Suprapubic skin (tissue), 4 donors: ENCODE measurements at regions not wholly inside any gene's neighbourhood (a gene's known extent, or its start where the extent isn't known, plus 50 kb on each side); places are given as distances from the start of the nearest gene placed in this dataset.

Source experiments
- DNase-seq, 2 donors: peaks; one replicate each; pipeline ENCODE4 v3.0.0-alpha.2; 2019; ENCODE audit warnings: low spot score in 2 of 2
- H3K27ac ChIP-seq: fragments of 200-600 bp; sonication (generic); one replicate; pipeline ENCODE4 v1.5.1; 2019
- H3K27me3 ChIP-seq: fragments of 200-600 bp; sonication (generic); one replicate; pipeline ENCODE4 v1.5.1; 2019
- H3K36me3 ChIP-seq: fragments of 200-600 bp; sonication (generic); one replicate; pipeline ENCODE4 v1.5.1; 2019
- H3K4me1 ChIP-seq: fragments of 200-600 bp; sonication (generic); one replicate; pipeline ENCODE4 v1.5.1; 2019
- H3K4me3 ChIP-seq: fragments of 200-600 bp; sonication (generic); one replicate; pipeline ENCODE4 v1.5.1; 2019; ENCODE audit warnings: mild to moderate bottlenecking
- H3K9me3 ChIP-seq: fragments of 200-600 bp; sonication (generic); one replicate; pipeline ENCODE4 v1.5.1; 2019
- EP300 ChIP-seq: sonication (generic); formaldehyde crosslinking; IDR thresholded peaks from one replicate; pipeline ENCODE4 v1.6.1; 2017; ENCODE audit warnings: antibody characterized with exemption
- POLR2A ChIP-seq, 2 donors: fragments of 450-650 bp; IDR thresholded peaks; one replicate each; pipeline ENCODE4 v1.6.1; 2017; ENCODE audit warnings: antibody characterized with exemption in 2 of 2, mild to moderate bottlenecking in 2 of 2, moderate library complexity in 2 of 2
- POLR2AphosphoS5 ChIP-seq, 3 donors: sonication (generic); formaldehyde crosslinking; IDR thresholded peaks; one replicate each; pipeline ENCODE4 v1.6.1; 2017; ENCODE audit warnings: antibody characterized with exemption in 3 of 3
- WGBS: methylation state at CpG from one replicate; pipeline ENCODE4 v1.1.5; 2018; 5-methylcytosine and 5-hydroxymethylcytosine counted together
- TF ChIP-seq, protein P1 (sequence below), 2 donors: fragments of 200-600 bp in 1 of 2; fragments of 450-650 bp in 1 of 2; sonication (generic) in 1 of 2; IDR thresholded peaks; one replicate each; pipeline ENCODE4 v1.5.1; 2016 to 2019; ENCODE audit warnings: antibody characterized with exemption in 2 of 2, mild to moderate bottlenecking in 1 of 2, moderate library complexity in 1 of 2

DNA sequence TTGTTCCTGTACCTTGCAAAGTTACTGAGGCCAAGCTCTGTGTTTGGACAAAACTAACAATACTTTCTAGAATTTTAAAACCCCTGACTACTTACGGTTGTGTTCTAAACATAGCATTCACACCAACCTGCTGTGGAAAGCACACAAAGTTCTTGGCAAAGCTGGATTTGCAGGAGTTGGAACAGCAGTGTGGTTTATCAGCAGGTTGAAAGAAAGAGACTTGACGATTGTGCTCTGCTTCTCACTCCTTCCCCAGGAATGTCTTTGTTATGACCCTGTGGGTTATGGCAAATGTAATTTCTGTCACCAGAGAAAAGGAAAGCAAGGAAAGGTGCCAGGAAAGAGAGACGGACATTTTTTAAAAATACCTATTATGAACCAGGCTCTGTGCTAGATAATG, 165.5 kb upstream of the TGFBR2 start:
- peak overlapping the region; percentile 48 for H3K27ac ChIP-seq
- DNase-seq = no peak

DNA sequence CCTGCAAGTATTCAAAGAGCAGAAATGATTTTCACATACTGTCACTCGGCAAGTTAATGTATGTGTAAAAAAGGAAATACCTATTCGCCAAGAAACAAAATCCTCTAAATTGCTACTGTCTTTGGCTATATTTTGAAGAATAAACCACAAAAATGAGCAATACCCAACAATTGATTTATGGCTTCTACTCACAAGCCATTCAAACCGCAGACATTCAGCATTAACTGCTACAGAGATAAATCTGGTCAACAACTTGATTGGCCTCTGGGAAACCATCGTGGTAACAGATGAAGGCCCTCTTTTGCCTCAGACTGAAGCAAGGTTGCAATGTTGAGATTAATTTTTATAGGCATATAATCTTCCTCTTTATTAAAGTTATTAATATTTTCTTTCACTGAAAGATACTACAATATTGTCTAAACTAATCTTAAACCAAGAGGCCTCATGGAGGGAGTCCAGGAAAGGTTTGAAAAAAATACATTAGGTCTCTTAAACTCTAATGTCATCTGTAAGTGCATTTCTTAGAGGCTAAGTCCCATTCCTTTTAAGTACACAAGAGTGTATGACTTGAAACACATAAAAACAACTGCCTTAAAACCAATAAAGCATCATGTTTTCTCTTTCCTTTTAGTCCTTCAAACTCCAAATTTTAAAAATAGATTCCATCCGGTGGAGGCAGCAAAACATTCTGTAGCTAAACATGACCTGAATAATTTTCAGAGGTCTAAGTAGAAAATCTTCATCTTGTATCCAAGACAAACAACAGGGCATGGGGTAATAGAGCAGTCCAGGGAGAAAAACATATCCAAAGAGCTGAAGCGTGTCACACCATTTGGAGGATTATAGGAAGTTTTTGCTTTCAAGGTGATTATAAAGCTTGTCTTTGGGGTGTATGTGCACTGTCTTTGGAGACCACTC, 162.4 kb upstream of the TGFBR2 start:
- WGBS = 79% methylated on average over 6 of the region's 6 CpGs
- Histone ChIP-seq H3K4me3 (no peak overlapping the region), H3K9me3 (no peaks in the 10 kb centered on the region), H3K27me3 (no peaks in the 10 kb centered on the region), H3K27ac (no peak overlapping the region), H3K4me1 (peaks cover 6% of the 10 kb centered on the region), H3K36me3 (no peaks in the 10 kb centered on the region)
- TF ChIP-seq EP300 = no peak
- TF ChIP-seq POLR2A (IDR thresholded peaks at IDR 0.05) = no peak
- TF ChIP-seq POLR2AphosphoS5 (IDR thresholded peaks at IDR 0.05) = no peak
- TF ChIP-seq, protein P1, sequence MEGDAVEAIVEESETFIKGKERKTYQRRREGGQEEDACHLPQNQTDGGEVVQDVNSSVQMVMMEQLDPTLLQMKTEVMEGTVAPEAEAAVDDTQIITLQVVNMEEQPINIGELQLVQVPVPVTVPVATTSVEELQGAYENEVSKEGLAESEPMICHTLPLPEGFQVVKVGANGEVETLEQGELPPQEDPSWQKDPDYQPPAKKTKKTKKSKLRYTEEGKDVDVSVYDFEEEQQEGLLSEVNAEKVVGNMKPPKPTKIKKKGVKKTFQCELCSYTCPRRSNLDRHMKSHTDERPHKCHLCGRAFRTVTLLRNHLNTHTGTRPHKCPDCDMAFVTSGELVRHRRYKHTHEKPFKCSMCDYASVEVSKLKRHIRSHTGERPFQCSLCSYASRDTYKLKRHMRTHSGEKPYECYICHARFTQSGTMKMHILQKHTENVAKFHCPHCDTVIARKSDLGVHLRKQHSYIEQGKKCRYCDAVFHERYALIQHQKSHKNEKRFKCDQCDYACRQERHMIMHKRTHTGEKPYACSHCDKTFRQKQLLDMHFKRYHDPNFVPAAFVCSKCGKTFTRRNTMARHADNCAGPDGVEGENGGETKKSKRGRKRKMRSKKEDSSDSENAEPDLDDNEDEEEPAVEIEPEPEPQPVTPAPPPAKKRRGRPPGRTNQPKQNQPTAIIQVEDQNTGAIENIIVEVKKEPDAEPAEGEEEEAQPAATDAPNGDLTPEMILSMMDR (IDR thresholded peaks at IDR 0.05) = no peak
- DNase-seq = no peak

More for the DNA sequence above, 165.5 kb upstream of the TGFBR2 start:
- 60% methylated on average over 3 of the region's 3 CpGs for WGBS
- Histone ChIP-seq H3K9me3 (no peaks in the 10 kb centered on the region), H3K27me3 (no peaks in the 10 kb centered on the region), H3K36me3 (no peaks in the 10 kb centered on the region), H3K4me1 (peaks cover 6% of the 10 kb centered on the region), H3K4me3 (no peak overlapping the region)
- TF ChIP-seq POLR2AphosphoS5 (IDR thresholded peaks at IDR 0.05) (peak in 1 of 3 donors; percentile 34), EP300 (peak; percentile 98), POLR2A (IDR thresholded peaks at IDR 0.05) (no peak)
- TF ChIP-seq, protein P1 (IDR thresholded peaks at IDR 0.05) = no peak

DNA sequence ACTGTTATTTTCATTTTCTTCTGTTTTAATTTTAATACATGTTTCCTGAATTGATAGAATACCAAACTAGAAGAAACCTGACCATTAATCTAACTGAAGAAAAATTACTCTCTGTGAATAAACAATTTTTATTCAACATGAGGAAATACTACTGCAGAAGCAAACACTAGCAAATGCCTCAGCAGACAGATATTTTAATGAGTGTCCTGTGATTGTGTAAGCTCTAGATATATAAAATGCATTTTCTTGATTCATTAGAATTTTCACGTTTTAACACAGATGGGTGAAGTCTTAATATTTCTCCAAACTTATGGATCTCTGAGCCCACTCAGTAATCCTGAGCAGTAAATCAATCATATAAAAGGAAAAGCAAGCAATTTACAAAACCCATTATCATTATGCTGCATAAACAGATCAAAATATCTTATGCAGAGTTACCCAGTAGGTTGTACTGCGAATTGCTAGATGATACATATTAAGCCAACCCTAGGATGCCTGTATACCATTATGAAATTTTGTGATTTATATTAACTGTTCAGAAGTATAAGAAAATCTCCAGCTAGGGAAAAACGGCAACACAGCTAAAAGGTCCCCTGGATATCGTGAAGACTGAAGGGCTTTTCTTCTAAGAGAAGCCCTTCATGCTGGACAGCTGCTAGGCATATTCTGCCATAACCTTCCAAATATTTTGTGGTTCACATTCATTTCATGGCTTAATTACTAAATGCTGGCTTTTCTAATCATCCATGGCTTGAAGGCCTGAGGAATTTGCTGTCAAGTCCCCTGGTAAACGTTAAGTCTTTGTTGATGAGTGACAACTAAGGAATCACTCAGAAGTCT, 157.7 kb upstream of the TGFBR2 start:
- Histone ChIP-seq H3K4me3 (no peak overlapping the region), H3K9me3 (no peaks in the 10 kb centered on the region), H3K27me3 (no peaks in the 10 kb centered on the region), H3K27ac (no peak overlapping the region), H3K4me1 (no peaks in the 10 kb centered on the region), H3K36me3 (no peaks in the 10 kb centered on the region)
- no peak for DNase-seq
- TF ChIP-seq EP300 (no peak), POLR2A (IDR thresholded peaks at IDR 0.05) (no peak), POLR2AphosphoS5 (IDR thresholded peaks at IDR 0.05) (no peak)
- TF ChIP-seq, protein P1 (IDR thresholded peaks at IDR 0.05) = no peak
- 75% methylated on average over 5 of the region's 5 CpGs for whole genome bisulfite sequencing

DNA sequence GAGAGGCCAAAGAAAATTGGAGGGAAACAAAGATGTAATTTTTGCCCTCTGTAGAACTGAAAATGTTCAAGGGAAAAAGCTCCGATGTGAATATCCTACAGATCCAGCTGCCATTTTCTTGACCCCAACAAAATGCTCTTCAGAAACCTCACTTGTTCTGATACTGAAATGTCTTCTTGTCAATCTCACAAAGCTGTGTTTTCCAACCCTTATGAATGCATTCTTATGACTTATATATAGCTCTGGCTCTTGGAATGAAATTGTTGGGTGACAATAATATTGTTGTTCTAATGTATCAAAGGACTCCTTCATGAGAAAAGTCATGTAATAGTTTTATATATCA, 157.1 kb upstream of the TGFBR2 start:
- no peak overlapping the region for H3K4me3 ChIP-seq
- no peaks in the 10 kb centered on the region for H3K4me1 ChIP-seq
- H3K9me3 ChIP-seq = no peaks in the 10 kb centered on the region
- WGBS = 78% methylated on average over 1 of the region's 1 CpG
- H3K36me3 ChIP-seq = no peaks in the 10 kb centered on the region
- no peaks in the 10 kb centered on the region for H3K27me3 ChIP-seq
- TF ChIP-seq POLR2A (IDR thresholded peaks at IDR 0.05) (no peak), POLR2AphosphoS5 (IDR thresholded peaks at IDR 0.05) (no peak), EP300 (no peak)
- TF ChIP-seq, protein P1 (IDR thresholded peaks at IDR 0.05) = no peak
- no peak for DNase-seq
- H3K27ac ChIP-seq = no peak overlapping the region

DNA sequence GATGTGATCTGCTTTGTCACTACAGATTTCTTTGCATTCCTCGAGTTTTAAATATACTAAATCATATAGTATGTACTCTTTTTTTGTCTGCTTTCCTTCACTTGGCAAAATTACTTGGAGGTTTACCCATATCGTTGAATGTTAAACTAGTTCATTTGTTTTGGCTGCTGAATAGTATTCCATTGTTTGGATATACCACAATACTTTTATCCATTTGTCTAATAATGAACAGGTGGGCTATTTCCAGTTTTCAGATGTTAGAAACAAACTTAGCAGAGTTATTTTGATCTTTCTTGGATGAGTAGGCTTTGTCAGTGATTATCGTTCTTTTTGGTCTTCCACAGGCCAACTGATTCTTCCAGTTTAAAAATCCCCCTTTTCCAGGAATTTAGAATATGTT, 154.0 kb upstream of the TGFBR2 start:
- no peaks in the 10 kb centered on the region for H3K27me3 ChIP-seq
- WGBS = 95% methylated on average over 3 of the region's 3 CpGs
- H3K9me3 ChIP-seq = no peaks in the 10 kb centered on the region
- no peak overlapping the region for H3K27ac ChIP-seq
- H3K4me1 ChIP-seq = peaks cover under 1% of the 10 kb centered on the region
- TF ChIP-seq POLR2A (IDR thresholded peaks at IDR 0.05) (no peak), POLR2AphosphoS5 (IDR thresholded peaks at IDR 0.05) (no peak), EP300 (no peak)
- TF ChIP-seq, protein P1 (IDR thresholded peaks at IDR 0.05) = no peak
- H3K36me3 ChIP-seq = no peaks in the 10 kb centered on the region
- DNase-seq = no peak
- H3K4me3 ChIP-seq = no peak overlapping the region
